ENCODE measurements at regions not wholly inside any gene's neighbourhood (a gene's known extent, or its start where the extent isn't known, plus 50 kb on each side); places are given as distances from the start of the nearest gene placed in this dataset.

DNA sequence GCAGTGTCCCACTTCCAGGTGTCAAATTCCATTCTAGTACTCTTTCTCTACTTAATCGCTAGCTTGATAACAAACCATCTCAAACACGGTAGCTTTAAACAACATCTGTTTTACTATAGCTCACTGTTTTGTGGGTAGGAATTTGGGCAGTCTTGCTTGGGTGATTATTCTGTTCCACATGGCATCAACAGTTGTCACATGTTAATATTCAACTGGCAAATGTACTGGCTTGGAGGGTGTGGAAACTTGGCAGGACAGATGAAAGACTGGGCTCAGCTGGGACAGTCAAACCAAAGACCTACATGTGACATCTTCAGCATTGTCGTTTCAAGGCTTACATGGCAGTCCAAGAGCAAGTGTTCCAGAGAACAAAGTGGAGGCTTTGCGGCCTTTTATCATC lies 241.8 kb downstream of the PTH2R start:
- no peak overlapping the region for H3K4me3 ChIP-seq (ENCODE audit: low read depth, low read length)
- TF ChIP-seq, protein P1, sequence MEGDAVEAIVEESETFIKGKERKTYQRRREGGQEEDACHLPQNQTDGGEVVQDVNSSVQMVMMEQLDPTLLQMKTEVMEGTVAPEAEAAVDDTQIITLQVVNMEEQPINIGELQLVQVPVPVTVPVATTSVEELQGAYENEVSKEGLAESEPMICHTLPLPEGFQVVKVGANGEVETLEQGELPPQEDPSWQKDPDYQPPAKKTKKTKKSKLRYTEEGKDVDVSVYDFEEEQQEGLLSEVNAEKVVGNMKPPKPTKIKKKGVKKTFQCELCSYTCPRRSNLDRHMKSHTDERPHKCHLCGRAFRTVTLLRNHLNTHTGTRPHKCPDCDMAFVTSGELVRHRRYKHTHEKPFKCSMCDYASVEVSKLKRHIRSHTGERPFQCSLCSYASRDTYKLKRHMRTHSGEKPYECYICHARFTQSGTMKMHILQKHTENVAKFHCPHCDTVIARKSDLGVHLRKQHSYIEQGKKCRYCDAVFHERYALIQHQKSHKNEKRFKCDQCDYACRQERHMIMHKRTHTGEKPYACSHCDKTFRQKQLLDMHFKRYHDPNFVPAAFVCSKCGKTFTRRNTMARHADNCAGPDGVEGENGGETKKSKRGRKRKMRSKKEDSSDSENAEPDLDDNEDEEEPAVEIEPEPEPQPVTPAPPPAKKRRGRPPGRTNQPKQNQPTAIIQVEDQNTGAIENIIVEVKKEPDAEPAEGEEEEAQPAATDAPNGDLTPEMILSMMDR (conservative IDR thresholded peaks at IDR 0.05; ENCODE audit: low read depth, low read length): no peak
- DNase-seq (ENCODE audit: low read depth): peak; percentile 71

DNA sequence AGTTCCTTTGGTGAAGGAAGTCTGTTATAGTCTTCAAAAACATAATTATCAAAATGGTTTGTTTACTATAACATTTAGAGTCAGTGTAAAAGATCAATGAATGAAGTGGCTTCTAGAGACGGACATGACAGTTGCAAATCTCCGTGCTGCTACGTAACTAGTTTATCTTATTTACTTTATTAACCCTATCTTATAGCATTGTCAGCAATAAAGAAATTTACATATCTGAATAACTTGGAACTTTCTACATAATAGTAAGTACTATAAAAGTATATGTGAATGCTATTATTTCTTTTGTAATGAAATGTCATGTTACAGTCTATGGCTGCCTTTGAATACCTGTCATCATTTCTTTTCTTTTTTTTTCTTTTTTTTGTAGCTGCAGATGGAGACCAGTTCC lies 246.8 kb downstream of the PTH2R start:
- no peak overlapping the region for H3K4me3 ChIP-seq (ENCODE audit: low read depth, low read length)
- DNase-seq (ENCODE audit: low read depth): no peak
- TF ChIP-seq, protein P1 (conservative IDR thresholded peaks at IDR 0.05; ENCODE audit: low read depth, low read length): no peak

DNA sequence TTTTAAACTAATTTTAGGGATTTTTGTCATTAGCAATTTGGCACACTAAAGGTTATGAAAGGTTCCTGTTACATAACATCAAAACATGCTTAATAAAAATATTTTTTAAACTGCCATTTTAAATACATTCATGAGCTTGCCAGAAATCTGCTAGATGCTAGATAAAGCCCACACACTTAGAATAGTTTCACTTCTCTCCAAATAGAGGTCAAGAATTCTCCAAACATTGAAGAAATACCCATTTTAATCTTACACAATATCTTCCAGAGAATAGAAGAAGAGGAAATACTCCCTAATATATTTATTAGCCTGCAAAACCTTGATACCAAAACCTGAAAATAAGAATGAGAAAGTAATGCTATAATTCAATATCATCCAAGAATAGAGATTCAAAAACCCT lies 247.5 kb downstream of the PTH2R start:
- no peak overlapping the region for H3K4me3 ChIP-seq (ENCODE audit: low read depth, low read length)
- TF ChIP-seq, protein P1 (conservative IDR thresholded peaks at IDR 0.05; ENCODE audit: low read depth, low read length): no peak
- DNase-seq (ENCODE audit: low read depth): no peak

- no peak overlapping the region for H3K4me3 ChIP-seq (ENCODE audit: low read depth, low read length)
- TF ChIP-seq, protein P1 (conservative IDR thresholded peaks at IDR 0.05; ENCODE audit: low read depth, low read length): peak; percentile 33
- no peak for DNase-seq (ENCODE audit: low read depth)
Observed at GRCh38 chr2:208657468-208657867, 250.9 kb downstream of the PTH2R start.

GRCh38 chr2:208669394-208669793 lies 262.8 kb downstream of the PTH2R start:
- DNase-seq (ENCODE audit: low read depth): no peak
- TF ChIP-seq, protein P1 (conservative IDR thresholded peaks at IDR 0.05; ENCODE audit: low read depth, low read length): no peak
- H3K4me3 ChIP-seq (ENCODE audit: low read depth, low read length): no peak overlapping the region

GRCh38 chr2:208671284-208671683 lies 264.7 kb downstream of the PTH2R start:
- TF ChIP-seq, protein P1 (conservative IDR thresholded peaks at IDR 0.05; ENCODE audit: low read depth, low read length): no peak
- no peak for DNase-seq (ENCODE audit: low read depth)
- no peak overlapping the region for H3K4me3 ChIP-seq (ENCODE audit: low read depth, low read length)

DNA sequence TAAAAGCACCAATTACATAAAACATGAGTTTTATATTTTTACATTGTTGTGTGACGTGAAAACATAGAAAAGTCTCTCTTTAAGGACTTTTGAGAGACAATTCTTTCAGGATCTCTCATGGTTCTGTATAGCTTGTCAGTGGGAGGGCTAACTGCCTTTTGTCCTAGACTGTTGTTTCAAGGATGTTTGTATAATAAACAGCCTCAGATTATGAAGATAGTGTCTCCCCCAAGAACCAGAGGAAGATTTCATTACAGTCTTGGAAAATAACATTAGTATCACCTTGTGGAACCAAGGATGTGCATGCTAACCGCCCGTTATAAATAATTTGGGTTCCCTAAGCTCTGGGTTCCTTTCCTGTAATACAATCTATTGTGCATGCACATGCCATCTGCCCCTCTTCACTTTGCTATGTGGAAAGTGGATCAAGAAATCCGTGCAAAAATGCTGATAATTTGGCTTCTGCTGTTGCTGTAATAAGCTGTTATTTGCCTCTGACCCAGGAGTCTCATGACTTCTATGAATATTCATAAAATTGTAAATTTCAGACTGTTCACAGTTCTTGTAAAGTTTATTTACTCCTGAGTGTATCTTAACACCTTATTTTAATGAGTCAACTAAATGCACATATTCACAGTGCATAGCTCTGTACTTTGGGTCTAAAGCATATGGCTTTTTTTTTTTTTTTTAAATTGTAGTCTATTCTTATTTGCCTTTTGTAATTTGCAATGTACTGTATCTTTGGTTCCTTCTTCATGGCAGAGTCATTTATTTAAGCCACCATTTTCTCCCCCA lies 265.5 kb downstream of the PTH2R start:
- DNase-seq (ENCODE audit: low read depth): no peak
- H3K4me3 ChIP-seq (ENCODE audit: low read depth, low read length): no peak overlapping the region
- TF ChIP-seq, protein P1 (conservative IDR thresholded peaks at IDR 0.05; ENCODE audit: low read depth, low read length): no peak
